Body of pancreas (tissue), 4 donors: ENCODE measurements at regions not wholly inside any gene's neighbourhood (a gene's known extent, or its start where the extent isn't known, plus 50 kb on each side); places are given as distances from the start of the nearest gene placed in this dataset.

Source experiments
- CTCF ChIP-seq, 7 experiments: fragments of 450-650 bp in 4 of 7; fragments of 200-600 bp in 3 of 7; sonication (generic) in 3 of 7; IDR thresholded peaks; one replicate each; pipeline ENCODE4 v1.5.1; 2016 to 2019; ENCODE audit warnings: antibody characterized with exemption in 7 of 7
- POLR2A ChIP-seq, 3 donors: fragments of 450-650 bp; IDR thresholded peaks; one replicate each; pipeline ENCODE4 v1.6.1; 2016; ENCODE audit warnings: antibody characterized with exemption in 3 of 3, mild to moderate bottlenecking in 2 of 3

GRCh38 chr10:28155726-28156125 is 147.1 kb downstream of the MPP7 start:
- TF ChIP-seq CTCF (IDR thresholded peaks at IDR 0.05) (no peak), POLR2A (IDR thresholded peaks at IDR 0.05) (no peak)
